Ecto neural progenitor cell (in vitro differentiated cells): ENCODE measurements at regions not wholly inside any gene's neighbourhood (a gene's known extent, or its start where the extent isn't known, plus 50 kb on each side); places are given as distances from the start of the nearest gene placed in this dataset.

Experiments used
- DNase-seq: peaks from one replicate; pipeline ENCODE4 v3.0.0-alpha.2; 2018; ENCODE audit warnings: low spot score

- DNase-seq: no peak
Observed at GRCh38 chr18:73315381-73315780, 447.6 kb upstream of the NETO1 start.

DNA sequence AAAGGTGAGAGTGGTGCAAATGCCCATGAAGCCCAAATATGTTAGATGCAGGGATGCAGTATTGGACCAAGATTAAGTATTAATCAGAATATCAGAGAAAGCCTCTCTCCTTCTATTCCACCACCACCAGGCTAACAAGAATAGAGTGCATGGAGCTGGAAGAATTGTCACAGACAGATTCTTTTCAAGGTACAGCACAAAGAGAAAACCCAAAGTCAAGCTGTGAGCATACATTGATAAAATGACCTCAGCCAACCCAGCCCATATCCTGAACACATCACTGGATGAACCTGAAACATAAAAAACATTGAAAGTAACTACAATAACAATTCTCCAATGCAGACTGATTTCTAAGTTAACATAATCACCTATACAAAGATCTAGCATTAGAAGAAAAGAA lies 445.7 kb upstream of the NETO1 start:
- DNase-seq: no peak

- no peak for DNase-seq
Observed at GRCh38 chr18:73296686-73297085, 428.9 kb upstream of the NETO1 start.

DNA sequence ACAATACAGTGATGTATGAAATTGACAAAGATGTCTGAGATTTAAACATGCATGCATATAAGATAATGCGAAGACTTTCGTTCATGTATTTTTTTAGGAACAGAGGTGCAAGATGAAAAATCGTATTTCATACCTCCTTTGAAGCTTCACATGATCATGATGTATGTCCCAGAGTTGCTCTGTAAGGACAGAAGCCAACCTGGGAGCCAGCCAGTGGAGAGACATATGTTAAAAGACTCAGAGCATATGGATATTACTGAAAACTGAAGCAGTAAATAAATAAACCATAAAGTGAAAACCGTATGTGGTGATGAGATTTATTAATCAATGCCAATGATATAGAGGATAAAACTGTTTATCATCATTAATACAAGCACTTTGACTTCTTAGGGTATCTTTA lies 424.4 kb upstream of the NETO1 start:
- DNase-seq: no peak

- no peak for DNase-seq
Observed at GRCh38 chr18:73288813-73289212, 421.0 kb upstream of the NETO1 start.

DNA sequence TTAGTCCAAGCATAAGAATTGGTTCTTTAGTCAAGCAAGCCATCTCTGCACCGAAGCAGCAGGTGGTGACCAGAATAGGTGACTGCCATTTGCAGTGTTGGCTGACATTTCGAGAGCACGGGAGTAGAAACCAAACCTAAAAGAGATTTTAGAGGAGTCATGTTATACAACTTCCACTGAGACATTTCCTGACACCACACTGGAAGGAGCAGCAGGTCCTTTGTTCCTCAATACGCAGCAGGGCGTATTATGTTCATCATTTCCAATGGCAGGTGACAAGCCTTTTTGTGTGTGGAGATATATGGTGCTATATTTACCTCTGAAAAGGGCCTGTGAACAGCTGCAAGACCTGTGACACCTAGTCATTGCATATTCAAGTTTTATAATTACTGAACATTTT lies 418.8 kb upstream of the NETO1 start:
- no peak for DNase-seq

GRCh38 chr18:73283788-73284187 lies 416.0 kb upstream of the NETO1 start:
- no peak for DNase-seq

DNA sequence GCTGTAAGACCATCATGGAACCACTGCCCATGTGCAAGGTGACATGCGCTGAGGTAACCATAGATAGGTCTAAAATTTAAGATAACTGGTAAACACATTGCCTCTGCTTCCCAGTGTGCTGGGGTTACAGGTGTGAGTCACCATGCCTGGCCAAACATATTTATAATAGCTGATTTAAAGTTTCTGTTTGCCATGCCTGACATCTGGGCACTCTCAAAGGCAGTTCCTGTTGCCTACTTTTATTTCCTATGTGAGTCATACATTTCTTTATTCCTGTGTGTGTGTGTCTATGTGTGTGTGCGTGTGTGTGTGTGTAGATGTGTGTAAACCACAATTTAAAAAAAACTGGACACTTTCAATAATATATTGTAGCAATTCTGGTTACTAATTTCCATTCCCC lies 415.2 kb upstream of the NETO1 start:
- DNase-seq: no peak

GRCh38 chr18:73279498-73279897 lies 411.7 kb upstream of the NETO1 start:
- DNase-seq: no peak

GRCh38 chr18:73274812-73275621 lies 407.2 kb upstream of the NETO1 start:
- DNase-seq: no peak

DNA sequence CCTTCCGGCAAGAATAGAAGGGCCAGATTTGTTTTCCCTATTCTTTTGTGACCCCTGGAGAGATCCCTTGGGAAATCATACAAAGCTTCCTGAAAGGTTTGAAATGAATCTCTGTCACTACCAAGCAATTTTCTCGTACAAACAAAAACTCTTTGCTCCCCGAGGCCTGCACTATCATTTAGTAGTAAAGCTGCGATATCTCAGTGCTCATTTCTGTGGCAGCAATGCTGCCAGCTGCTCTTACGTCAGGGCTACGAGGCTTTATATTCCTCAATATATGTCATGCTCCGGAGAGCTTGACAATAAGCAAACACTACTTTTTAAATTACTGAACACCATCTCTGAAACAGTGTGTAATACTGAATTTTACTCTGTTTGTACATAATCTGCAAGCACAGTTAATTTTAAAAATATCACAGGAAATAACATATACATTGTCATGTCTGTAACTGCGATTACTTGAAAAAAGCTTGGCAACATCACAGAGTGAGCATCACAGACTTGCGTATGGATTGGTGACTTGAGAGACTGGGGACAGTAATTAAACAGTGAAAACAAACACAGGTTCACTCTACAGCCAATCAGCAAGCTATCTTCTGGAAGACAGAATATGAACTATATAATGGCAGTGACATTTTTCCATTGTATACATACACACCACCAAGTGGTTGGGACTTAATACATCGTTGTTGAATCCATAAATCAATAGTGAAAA lies 403.3 kb upstream of the NETO1 start:
- no peak for DNase-seq

GRCh38 chr18:73264562-73264921 lies 396.8 kb upstream of the NETO1 start:
- no peak for DNase-seq

DNA sequence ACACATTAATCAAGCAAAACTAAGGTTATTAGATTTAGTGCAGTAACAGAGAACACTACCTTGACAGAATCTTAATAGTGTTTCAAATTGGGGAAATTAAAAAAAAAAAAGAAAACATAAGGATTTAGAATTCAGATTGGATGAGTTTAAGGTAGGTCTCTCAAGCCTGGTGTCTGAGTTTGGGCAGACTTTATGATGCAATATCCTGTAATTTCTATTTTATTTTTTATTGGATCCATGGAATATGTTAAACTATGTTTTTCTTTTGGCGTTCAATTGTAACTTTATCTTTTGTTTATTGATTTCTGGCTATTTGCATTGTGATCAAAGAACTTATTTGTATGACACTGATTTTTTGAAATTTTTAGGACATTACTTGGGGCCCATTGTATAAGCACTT lies 394.1 kb upstream of the NETO1 start:
- no peak for DNase-seq

DNA sequence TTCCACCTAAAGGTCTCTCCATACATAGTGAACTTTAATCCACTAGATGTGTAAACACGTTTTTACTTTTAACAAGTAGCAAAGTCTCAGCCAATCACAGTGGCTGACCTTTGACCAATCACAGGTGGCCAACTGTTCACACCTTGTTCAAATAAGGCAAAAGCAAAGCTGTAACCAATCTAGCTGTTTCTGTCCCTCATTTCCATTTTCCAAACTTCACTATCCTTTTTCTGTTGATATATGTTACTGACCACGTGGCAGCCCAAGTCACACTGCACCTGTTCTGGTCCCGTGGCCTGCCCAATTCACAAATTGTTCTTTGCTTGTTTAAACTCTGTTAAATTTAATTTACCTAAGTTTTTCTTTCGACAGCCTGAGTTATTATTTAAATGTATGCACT lies 393.5 kb upstream of the NETO1 start:
- DNase-seq: no peak

- DNase-seq: no peak
Observed at GRCh38 chr18:73258375-73259087, 390.7 kb upstream of the NETO1 start.

- no peak for DNase-seq
Observed at GRCh38 chr18:73254564-73254963, 386.8 kb upstream of the NETO1 start.

DNA sequence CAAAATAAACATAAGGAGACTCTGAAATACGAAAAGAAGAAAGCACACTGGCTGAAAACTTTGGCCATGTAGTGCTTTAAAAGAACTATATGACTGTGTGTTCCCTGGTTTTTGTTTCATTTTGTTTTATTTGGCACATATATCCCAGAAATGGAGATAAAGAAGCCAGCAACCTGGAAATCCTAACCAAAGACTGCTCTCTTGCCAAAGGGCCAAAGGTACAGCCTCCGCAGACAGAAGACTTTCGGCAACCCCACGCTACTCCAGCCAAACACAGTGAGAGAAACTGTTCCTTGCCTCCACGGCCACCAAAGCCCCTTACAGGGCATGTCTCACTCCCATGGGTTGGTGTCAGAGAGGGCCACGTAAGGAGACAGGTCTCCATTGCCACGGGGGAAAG lies 381.2 kb upstream of the NETO1 start:
- no peak for DNase-seq

GRCh38 chr18:73246763-73247162 lies 379.0 kb upstream of the NETO1 start:
- no peak for DNase-seq

DNA sequence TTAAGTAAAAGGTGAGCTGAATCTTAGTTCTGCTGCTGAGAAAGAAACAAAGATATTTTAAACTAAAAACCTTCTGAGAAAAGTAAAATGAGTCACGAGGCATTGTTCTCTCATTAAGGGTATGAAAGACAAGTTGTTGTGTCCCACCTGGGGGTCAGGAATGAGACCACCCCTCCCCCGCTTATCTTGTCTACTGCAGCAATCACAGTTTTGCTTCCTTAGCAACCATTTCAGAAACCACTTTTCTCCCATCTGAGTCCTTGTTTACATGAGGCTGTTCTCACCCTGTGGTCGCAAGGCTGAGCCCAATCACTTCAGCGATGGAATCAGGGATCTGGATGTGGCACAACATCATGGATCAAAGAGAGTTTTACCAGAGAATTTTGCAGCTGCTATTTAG lies 377.6 kb upstream of the NETO1 start:
- DNase-seq: no peak

- no peak for DNase-seq
Observed at GRCh38 chr18:73244401-73244800, 376.6 kb upstream of the NETO1 start.

DNA sequence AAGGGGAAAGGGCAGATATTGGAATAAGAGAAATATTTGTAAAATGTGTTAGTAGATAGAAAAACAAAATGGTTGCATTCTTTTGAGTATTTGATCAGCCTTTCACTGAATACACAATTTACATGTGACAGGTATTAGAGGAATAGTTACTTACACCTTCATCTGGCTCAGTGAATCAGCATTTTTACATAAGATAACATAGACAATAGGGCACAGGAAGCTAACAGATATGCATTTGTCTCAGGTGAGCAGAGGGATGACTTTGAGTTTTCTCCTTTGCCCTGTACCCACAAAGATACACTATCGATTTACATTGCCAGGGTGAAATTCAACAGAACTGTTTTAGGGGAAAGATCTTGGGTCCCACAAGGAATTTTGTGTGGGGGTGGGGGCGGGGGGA lies 373.1 kb upstream of the NETO1 start:
- no peak for DNase-seq

GRCh38 chr18:73235921-73236320 lies 368.1 kb upstream of the NETO1 start:
- DNase-seq: no peak

DNA sequence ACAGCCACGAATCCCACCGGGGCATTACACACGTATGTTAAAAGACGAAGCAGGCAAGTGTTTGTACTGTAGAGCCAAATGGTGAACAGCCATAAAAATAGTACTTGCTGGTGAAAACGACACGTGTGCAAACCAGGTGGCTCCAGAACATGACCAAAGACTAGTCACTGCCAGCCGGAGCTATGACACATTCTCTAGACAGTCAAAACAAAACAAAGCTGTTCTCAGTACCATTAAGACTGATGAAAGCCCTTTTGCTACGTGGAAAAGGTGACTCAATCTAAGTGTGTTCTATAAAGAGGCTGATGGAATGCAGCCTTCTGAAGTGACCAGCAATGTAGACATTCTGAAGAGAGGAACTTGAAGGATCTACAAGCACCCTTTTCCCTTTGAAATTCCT lies 367.7 kb upstream of the NETO1 start:
- DNase-seq: no peak
